Stimulated activated effector memory CD8-positive, alpha-beta T cell treated with anti-CD3 and anti-CD28 coated beads, Interleukin-12 subunit alpha, Interleukin-12 subunit beta, amount 100 ng/mL, for 72 hours (primary cell): ENCODE measurements at regions not wholly inside any gene's neighbourhood (a gene's known extent, or its start where the extent isn't known, plus 50 kb on each side); places are given as distances from the start of the nearest gene placed in this dataset.
"Not testable (repeated sequence)": the region's sequence is repeated elsewhere in the genome, so short reads cannot be mapped to it uniquely, and the experiment has no call there.

Experiments used
- ATAC-seq: fragments of 150-1000 bp; cut with Tn5 transposase; 2 replicates; pipeline ENCODE4 v1.10.0; 2021
- DNase-seq, 2 donors: peaks; one replicate each; pipeline ENCODE4 v3.0.0; 2021 to 2022; ENCODE audit warnings: low spot score in 2 of 2
- H3K27ac Mint-ChIP-seq: one replicate; pipeline ENCODE4 v1.8.0; 2022; ENCODE audit warnings: mild to moderate bottlenecking, mixed read lengths
- H3K36me3 Mint-ChIP-seq: one replicate; pipeline ENCODE4 v1.8.0; 2022; ENCODE audit warnings: mild to moderate bottlenecking, mixed read lengths
- H3K4me1 Mint-ChIP-seq: one replicate; pipeline ENCODE4 v1.8.0; 2022; ENCODE audit warnings: mixed read lengths
- H3K4me3 Mint-ChIP-seq: one replicate; pipeline ENCODE4 v1.8.0; 2022; ENCODE audit warnings: mild to moderate bottlenecking, mixed read lengths
- H3K9me3 Mint-ChIP-seq: one replicate; pipeline ENCODE4 v1.8.0; 2022; ENCODE audit warnings: mixed read lengths

- no peaks in the 10 kb centered on the region for H3K4me1 Mint-ChIP-seq
- DNase-seq, result no peak
These were observed 390.2 kb upstream of the USP9Y start for GRCh38 chrY:12310832-12311231.

GRCh38 chrY:12327751-12328150 is 373.3 kb upstream of the USP9Y start:
- H3K36me3 Mint-ChIP-seq, result no peaks in the 10 kb centered on the region
- no peak overlapping the region for H3K27ac Mint-ChIP-seq
- DNase-seq, result no peak
- H3K4me1 Mint-ChIP-seq, result no peaks in the 10 kb centered on the region
- no peak for ATAC-seq
- H3K4me3 Mint-ChIP-seq, result no peak overlapping the region
- no peaks in the 10 kb centered on the region for H3K9me3 Mint-ChIP-seq

More at GRCh38 chrY:12310832-12311231, 390.2 kb upstream of the USP9Y start:
- no peak overlapping the region for H3K4me3 Mint-ChIP-seq
- no peak overlapping the region for H3K27ac Mint-ChIP-seq
- no peak for ATAC-seq
- no peaks in the 10 kb centered on the region for H3K36me3 Mint-ChIP-seq
- no peaks in the 10 kb centered on the region for H3K9me3 Mint-ChIP-seq

- DNase-seq, H3K27ac Mint-ChIP-seq, H3K4me1 Mint-ChIP-seq, H3K9me3 Mint-ChIP-seq, ATAC-seq, H3K4me3 Mint-ChIP-seq, H3K36me3 Mint-ChIP-seq: not testable (repeated sequence)
These were observed 369.1 kb upstream of the USP9Y start for GRCh38 chrY:12331917-12332316.

- no peaks in the 10 kb centered on the region for H3K9me3 Mint-ChIP-seq
- ATAC-seq (no peak), DNase-seq (no peak)
- no peaks in the 10 kb centered on the region for H3K36me3 Mint-ChIP-seq
- H3K4me1 Mint-ChIP-seq, result no peaks in the 10 kb centered on the region
- no peak overlapping the region for H3K27ac Mint-ChIP-seq
- no peak overlapping the region for H3K4me3 Mint-ChIP-seq
These were observed 357.8 kb upstream of the USP9Y start for GRCh38 chrY:12343211-12343610.

GRCh38 chrY:12348181-12348580 is 352.9 kb upstream of the USP9Y start:
- no peak overlapping the region for H3K27ac Mint-ChIP-seq
- no peaks in the 10 kb centered on the region for H3K9me3 Mint-ChIP-seq

GRCh38 chrY:12357204-12357603 is 343.8 kb upstream of the USP9Y start:
- Mint-ChIP-seq H3K27ac (no peak overlapping the region), H3K4me1 (no peaks in the 10 kb centered on the region), H3K4me3 (no peak overlapping the region), H3K9me3 (no peaks in the 10 kb centered on the region), H3K36me3 (peaks cover 6% of the 10 kb centered on the region)
- ATAC-seq, result no peak
- no peak for DNase-seq

More at GRCh38 chrY:12348181-12348580, 352.9 kb upstream of the USP9Y start:
- no peaks in the 10 kb centered on the region for H3K4me1 Mint-ChIP-seq
- DNase-seq (no peak), ATAC-seq (no peak)
- peaks cover 6% of the 10 kb centered on the region for H3K36me3 Mint-ChIP-seq
- no peak overlapping the region for H3K4me3 Mint-ChIP-seq

- Mint-ChIP-seq H3K27ac (no peak overlapping the region), H3K4me1 (no peaks in the 10 kb centered on the region), H3K4me3 (no peak overlapping the region), H3K36me3 (peaks cover 5% of the 10 kb centered on the region), H3K9me3 (no peaks in the 10 kb centered on the region)
- DNase-seq (no peak), ATAC-seq (no peak)
These were observed 343.4 kb upstream of the USP9Y start for GRCh38 chrY:12357655-12358054.

- no peaks in the 10 kb centered on the region for H3K9me3 Mint-ChIP-seq
- no peak for DNase-seq
- no peaks in the 10 kb centered on the region for H3K4me1 Mint-ChIP-seq
- ATAC-seq, result no peak
- H3K36me3 Mint-ChIP-seq, result no peaks in the 10 kb centered on the region
- H3K27ac Mint-ChIP-seq, result no peak overlapping the region
- H3K4me3 Mint-ChIP-seq, result no peak overlapping the region
These were observed 342.7 kb upstream of the USP9Y start for GRCh38 chrY:12358337-12358736.

- no peak for DNase-seq
- no peaks in the 10 kb centered on the region for H3K4me1 Mint-ChIP-seq
These were observed 341.2 kb upstream of the USP9Y start for GRCh38 chrY:12359867-12360266.

GRCh38 chrY:12360496-12360895 is 340.5 kb upstream of the USP9Y start:
- Mint-ChIP-seq H3K4me3 (no peak overlapping the region), H3K36me3 (no peaks in the 10 kb centered on the region), H3K27ac (no peak overlapping the region), H3K4me1 (no peaks in the 10 kb centered on the region), H3K9me3 (no peaks in the 10 kb centered on the region)
- no peak for DNase-seq
- ATAC-seq, result no peak

More at GRCh38 chrY:12359867-12360266, 341.2 kb upstream of the USP9Y start:
- no peaks in the 10 kb centered on the region for H3K36me3 Mint-ChIP-seq
- no peak for ATAC-seq
- no peak overlapping the region for H3K27ac Mint-ChIP-seq
- no peak overlapping the region for H3K4me3 Mint-ChIP-seq
- no peaks in the 10 kb centered on the region for H3K9me3 Mint-ChIP-seq

- DNase-seq (no peak), ATAC-seq (no peak)
- Mint-ChIP-seq H3K36me3 (no peaks in the 10 kb centered on the region), H3K4me1 (no peaks in the 10 kb centered on the region), H3K27ac (no peak overlapping the region), H3K9me3 (no peaks in the 10 kb centered on the region), H3K4me3 (no peak overlapping the region)
These were observed 335.6 kb upstream of the USP9Y start for GRCh38 chrY:12365311-12365910.

- not testable (repeated sequence) for H3K9me3 Mint-ChIP-seq, H3K4me3 Mint-ChIP-seq, DNase-seq, H3K27ac Mint-ChIP-seq, H3K36me3 Mint-ChIP-seq, H3K4me1 Mint-ChIP-seq, ATAC-seq
These were observed 326.4 kb upstream of the USP9Y start for GRCh38 chrY:12374588-12374987.

- not testable (repeated sequence) for H3K9me3 Mint-ChIP-seq, ATAC-seq, H3K36me3 Mint-ChIP-seq, DNase-seq, H3K4me3 Mint-ChIP-seq, H3K27ac Mint-ChIP-seq
- peaks cover 13% of the 10 kb centered on the region for H3K4me1 Mint-ChIP-seq
These were observed 309.1 kb upstream of the USP9Y start for GRCh38 chrY:12391655-12392559.

- H3K36me3 Mint-ChIP-seq, result no peaks in the 10 kb centered on the region
- ATAC-seq (no peak), DNase-seq (no peak)
- no peak overlapping the region for H3K27ac Mint-ChIP-seq
- no peak overlapping the region for H3K4me3 Mint-ChIP-seq
- peaks cover 13% of the 10 kb centered on the region for H3K4me1 Mint-ChIP-seq
- H3K9me3 Mint-ChIP-seq, result no peaks in the 10 kb centered on the region
These were observed 307.8 kb upstream of the USP9Y start for GRCh38 chrY:12393190-12393589.

- not testable (repeated sequence) for ATAC-seq, H3K36me3 Mint-ChIP-seq, H3K9me3 Mint-ChIP-seq, DNase-seq, H3K27ac Mint-ChIP-seq, H3K4me3 Mint-ChIP-seq
- peaks cover 13% of the 10 kb centered on the region for H3K4me1 Mint-ChIP-seq
These were observed 305.5 kb upstream of the USP9Y start for GRCh38 chrY:12395381-12396120.
